K562 (cell line): ENCODE measurements at regions not wholly inside any gene's neighbourhood (a gene's known extent, or its start where the extent isn't known, plus 50 kb on each side); places are given as distances from the start of the nearest gene placed in this dataset.

Experiments used
- ATAC-seq: fragments of 200-7000 bp; cut with Tn5 transposase; 3 replicates; pipeline ENCODE4 v1.9.1; 2020; ENCODE audit warnings: moderate library complexity
- BruUV-seq: library from RNA; stranded (reverse); fragments of 400-500 nt; replicated peaks from 2 replicates; lab custom pipeline; 2021; lab: Mats Ljungman, UMichigan
- CTCF ChIA-PET: fragments of 300-600 bp; formaldehyde crosslinking; extraction: SDS; loops from one replicate; lab custom pipeline; 2021; ENCODE audit warnings: low intra/inter-chr PET ratio; lab: Yijun Ruan, JAX
- POLR2A ChIA-PET: fragments of 300-600, 350-650 bp; sonication (Branson Sonifier 250); formaldehyde crosslinking; extraction: SDS; loops from one replicate; lab custom pipeline; 2021; ENCODE audit warnings: antibody characterized with exemption, inconsistent platforms; lab: Yijun Ruan, JAX
- DNase-seq, 4 experiments: peaks; one replicate each; pipeline versions ENCODE4 v3.0.0 to v3.0.0-alpha.2; 2011 to 2018; ENCODE audit warnings: low spot score in 3 of 4, mixed read lengths in 3 of 4; ENCODE audit errors: extremely low read depth in 1 of 4
- FAIRE-seq: peaks from 2 replicates; lab custom pipeline; 2011; peaks lifted over from hg19 to GRCh38; lab: Jason Lieb, UNC
- H2AFZ ChIP-seq: 2 replicates; pipeline ENCODE4 v1.6.0; 2011; ENCODE audit warnings: low read depth, low read length, control low read depth, inconsistent platforms
- H3K27ac ChIP-seq: fragments of 200-600 bp; 3 replicates; pipeline ENCODE4 v1.8.0; 2011; ENCODE audit warnings: low read depth, mild to moderate bottlenecking, control low read depth, inconsistent platforms, low read length, moderate library complexity, mixed read lengths; ENCODE audit errors: extremely low read depth
- H3K27me3 ChIP-seq, 2 experiments: fragments of 300-600 bp in 1 of 2; 2 replicates in 1 of 2; 3 replicates in 1 of 2; pipeline versions ENCODE4 v1.6.0 to v1.8.0; 2011; ENCODE audit warnings: inconsistent platforms in 2 of 2, low read length in 2 of 2, mild to moderate bottlenecking in 1 of 2, mixed read lengths in 1 of 2, moderate library complexity in 1 of 2; ENCODE audit not compliant: control insufficient read depth in 2 of 2, insufficient read depth in 2 of 2
- H3K36me3 ChIP-seq: fragments of 300-600 bp; 3 replicates; pipeline ENCODE4 v1.8.0; 2011; ENCODE audit warnings: mild to moderate bottlenecking, low read length, inconsistent platforms; ENCODE audit not compliant: control insufficient read depth, insufficient read depth
- H3K4me1 ChIP-seq, 2 experiments: fragments of 200-600 bp in 1 of 2; replicated peaks in 1 of 2; 2 replicates in 1 of 2; 3 replicates in 1 of 2; pipeline versions ENCODE4 v1.5.1 to v1.8.0; 2011; ENCODE audit warnings: inconsistent platforms in 2 of 2, low read length in 2 of 2, mild to moderate bottlenecking in 1 of 2, mixed read lengths in 1 of 2, moderate library complexity in 1 of 2; ENCODE audit not compliant: control insufficient read depth in 2 of 2, insufficient read depth in 2 of 2
- H3K4me2 ChIP-seq: 2 replicates; pipeline ENCODE4 v1.6.1; 2011; ENCODE audit warnings: low read length, control low read depth, inconsistent platforms, mixed read lengths; ENCODE audit not compliant: insufficient read depth
- H3K4me3 ChIP-seq: fragments of 200-600 bp; sonication (generic), shearing (Covaris generic); 2 replicates; pipeline ENCODE4 v1.5.1; 2016; ENCODE audit warnings: control low read depth, inconsistent platforms
- H3K79me2 ChIP-seq: fragments of 200-600 bp; 3 replicates; pipeline ENCODE4 v1.8.0; 2011; ENCODE audit warnings: low read length, inconsistent platforms; ENCODE audit not compliant: control insufficient read depth, insufficient read depth
- H3K9ac ChIP-seq, 2 experiments: 2 replicates each; pipeline versions ENCODE4 v1.6.0 to v1.6.1; 2011; ENCODE audit warnings: low read depth in 2 of 2, low read length in 2 of 2, control low read depth in 1 of 2, inconsistent platforms in 1 of 2, mild to moderate bottlenecking in 1 of 2, mixed read lengths in 1 of 2; ENCODE audit not compliant: insufficient read depth in 1 of 2
- H3K9me1 ChIP-seq: one replicate; pipeline ENCODE4 v1.6.0; 2011; ENCODE audit warnings: inconsistent platforms, mild to moderate bottlenecking, low read length, moderate library complexity; ENCODE audit not compliant: control insufficient read depth, insufficient read depth
- H3K9me3 ChIP-seq: replicated peaks from 2 replicates; pipeline ENCODE4 v1.5.1; 2011; ENCODE audit warnings: low read depth, low read length, inconsistent platforms; ENCODE audit not compliant: control insufficient read depth, insufficient read depth
- H4K20me1 ChIP-seq: replicated peaks from 2 replicates; pipeline ENCODE4 v1.6.1; 2011; ENCODE audit warnings: low read length, inconsistent platforms, mixed read lengths; ENCODE audit not compliant: control insufficient read depth, insufficient read depth
- ATF7 ChIP-seq: fragments of 450-650 bp; IDR thresholded peaks from 2 replicates; pipeline ENCODE4 v1.7.1; 2014; ENCODE audit warnings: mild to moderate bottlenecking, moderate library complexity
- CUX1 ChIP-seq: fragments of 200-800 bp; sonication (Bioruptor generic); IDR thresholded peaks from 2 replicates; pipeline ENCODE4 v1.6.1; 2016; ENCODE audit warnings: missing genetic modification characterization, missing compliant biosample characterization
- DMBX1 ChIP-seq: fragments of 250-450 bp; sonication (Bioruptor Pico); IDR thresholded peaks from 2 replicates; pipeline ENCODE4 v1.8.0; 2022; ENCODE audit warnings: inconsistent platforms, mild to moderate bottlenecking, moderate library complexity, borderline replicate concordance
- FOXJ2 ChIP-seq: fragments of 200-800 bp; sonication (Bioruptor generic); IDR thresholded peaks from 2 replicates; pipeline ENCODE4 v1.6.1; 2016; ENCODE audit warnings: missing genetic modification characterization, missing compliant biosample characterization
- JUNB ChIP-seq: fragments of 450-650 bp; formaldehyde crosslinking; conservative IDR thresholded peaks from 2 replicates; pipeline ENCODE4 v1.4.0; 2020; ENCODE audit warnings: mild to moderate bottlenecking
- MXI1 ChIP-seq: IDR thresholded peaks from 2 replicates; pipeline ENCODE4 v1.6.1; 2011; ENCODE audit warnings: low read depth, mild to moderate bottlenecking, improper control_type of control experiment, low read length
- NCOA2 ChIP-seq, 2 experiments: fragments of 450-650 bp; IDR thresholded peaks; 2 replicates each; pipeline ENCODE4 v1.6.1; 2018; ENCODE audit warnings: mild to moderate bottlenecking in 2 of 2, moderate library complexity in 1 of 2; ENCODE audit not compliant: partially characterized antibody in 2 of 2
- RREB1 ChIP-seq: fragments of 250-450 bp; sonication (Bioruptor Pico); IDR thresholded peaks from 2 replicates; pipeline ENCODE4 v1.4.0; 2020
- SAFB2 ChIP-seq: fragments of 200-400 bp; formaldehyde crosslinking; IDR thresholded peaks from 2 replicates; pipeline ENCODE4 v1.6.1; 2018; ENCODE audit warnings: borderline replicate concordance, low read length, low read depth, moderate library complexity; ENCODE audit not compliant: severe bottlenecking
- XRCC3 ChIP-seq: fragments of 450-650 bp; IDR thresholded peaks from 2 replicates; pipeline ENCODE4 v1.6.1; 2017; ENCODE audit warnings: mild to moderate bottlenecking, moderate library complexity
- ZNF134 ChIP-seq: fragments of 250-450 bp; sonication (Bioruptor Pico); conservative IDR thresholded peaks from 2 replicates; pipeline ENCODE4 v1.4.0; 2020
- ZNF77 ChIP-seq: fragments of 250-450 bp; sonication (Bioruptor Pico); IDR thresholded peaks from 2 replicates; pipeline ENCODE4 v1.5.0; 2020
- WGBS: fragments of 100-300 bp; shearing (Covaris generic); methylation state at CpG from one replicate; pipeline ENCODE4 v1.1.6; 2016; ENCODE audit warnings: low coverage, mixed read lengths; ENCODE audit not compliant: insufficient coverage; ENCODE audit errors: missing lambda C conversion rate; 5-methylcytosine and 5-hydroxymethylcytosine counted together
- in situ Hi-C: fragments of 300-500 bp; cut with MboI; formaldehyde crosslinking; loops from 4 replicates; pipeline ENCODE4 v1.15.0; 2018; ENCODE audit warnings: inconsistent platforms, mixed read lengths
- intact Hi-C: fragments of 100-400 bp; cut with micrococcal nuclease; formaldehyde crosslinking; loops from 2 replicates; pipeline ENCODE4 v1.14.2; 2022

GRCh38 chr2:211128287-211128686 lies 571.9 kb downstream of the CPS1 start (continued):
- TF ChIP-seq NCOA2 (IDR thresholded peaks at IDR 0.05; ENCODE audit: partially characterized antibody in 2 of 2) (no peak), ZNF134 (CRISPR knock-in tag) (no peak), XRCC3 (no peak), CUX1 (no peak), ATF7 (no peak)

- ChIA-PET CTCF (no interaction called here), POLR2A (no interaction called here)
- Histone ChIP-seq H3K36me3 (no peaks in the 10 kb centered on the region), H3K9me3 (no peaks in the 10 kb centered on the region), H3K27ac (no peak overlapping the region), H3K27me3 (no peaks in the 10 kb centered on the region), H4K20me1 (no peaks in the 10 kb centered on the region), H2AFZ (no peak overlapping the region), H3K4me3 (no peak overlapping the region), H3K9me1 (no peaks in the 10 kb centered on the region), H3K4me2 (no peak overlapping the region), H3K79me2 (no peaks in the 10 kb centered on the region), H3K9ac (no peak overlapping the region), H3K4me1 (no peaks in the 10 kb centered on the region)
- in situ Hi-C loops, result no loop called here
- no TSS peak for BruUV-seq
- WGBS, result 0% methylated on average over 3 of the region's 3 CpGs
- FAIRE-seq, result no peak
- DNase-seq, result no peak
- no peak for ATAC-seq
- intact Hi-C loops, result no loop called here
- TF ChIP-seq ZNF77 (CRISPR knock-in tag) (no peak), JUNB (CRISPR knock-in tag) (no peak), RREB1 (no peak), SAFB2 (no peak), FOXJ2 (tag) (no peak), MXI1 (no peak), DMBX1 (no peak)
These were observed 573.4 kb downstream of the CPS1 start for GRCh38 chr2:211129798-211130197.
